ENCODE measurements at regions not wholly inside any gene's neighbourhood (a gene's known extent, or its start where the extent isn't known, plus 50 kb on each side); places are given as distances from the start of the nearest gene placed in this dataset.

- TF ChIP-seq, protein P1, sequence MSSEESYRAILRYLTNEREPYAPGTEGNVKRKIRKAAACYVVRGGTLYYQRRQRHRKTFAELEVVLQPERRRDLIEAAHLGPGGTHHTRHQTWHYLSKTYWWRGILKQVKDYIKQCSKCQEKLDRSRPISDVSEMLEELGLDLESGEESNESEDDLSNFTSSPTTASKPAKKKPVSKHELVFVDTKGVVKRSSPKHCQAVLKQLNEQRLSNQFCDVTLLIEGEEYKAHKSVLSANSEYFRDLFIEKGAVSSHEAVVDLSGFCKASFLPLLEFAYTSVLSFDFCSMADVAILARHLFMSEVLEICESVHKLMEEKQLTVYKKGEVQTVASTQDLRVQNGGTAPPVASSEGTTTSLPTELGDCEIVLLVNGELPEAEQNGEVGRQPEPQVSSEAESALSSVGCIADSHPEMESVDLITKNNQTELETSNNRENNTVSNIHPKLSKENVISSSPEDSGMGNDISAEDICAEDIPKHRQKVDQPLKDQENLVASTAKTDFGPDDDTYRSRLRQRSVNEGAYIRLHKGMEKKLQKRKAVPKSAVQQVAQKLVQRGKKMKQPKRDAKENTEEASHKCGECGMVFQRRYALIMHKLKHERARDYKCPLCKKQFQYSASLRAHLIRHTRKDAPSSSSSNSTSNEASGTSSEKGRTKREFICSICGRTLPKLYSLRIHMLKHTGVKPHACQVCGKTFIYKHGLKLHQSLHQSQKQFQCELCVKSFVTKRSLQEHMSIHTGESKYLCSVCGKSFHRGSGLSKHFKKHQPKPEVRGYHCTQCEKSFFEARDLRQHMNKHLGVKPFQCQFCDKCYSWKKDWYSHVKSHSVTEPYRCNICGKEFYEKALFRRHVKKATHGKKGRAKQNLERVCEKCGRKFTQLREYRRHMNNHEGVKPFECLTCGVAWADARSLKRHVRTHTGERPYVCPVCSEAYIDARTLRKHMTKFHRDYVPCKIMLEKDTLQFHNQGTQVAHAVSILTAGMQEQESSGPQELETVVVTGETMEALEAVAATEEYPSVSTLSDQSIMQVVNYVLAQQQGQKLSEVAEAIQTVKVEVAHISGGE (CRISPR knock-in tag; IDR thresholded peaks at IDR 0.05) = no peak
- no peak for TF ChIP-seq SMAD1 (IDR thresholded peaks at IDR 0.05; ENCODE audit: low read depth, partially characterized antibody)
- no peak for TF ChIP-seq TCF7 (IDR thresholded peaks at IDR 0.05; ENCODE audit: borderline replicate concordance)
Measured at GRCh38 chr2:239552213-239552926, 151.6 kb upstream of the HDAC4 start (continued).

DNA sequence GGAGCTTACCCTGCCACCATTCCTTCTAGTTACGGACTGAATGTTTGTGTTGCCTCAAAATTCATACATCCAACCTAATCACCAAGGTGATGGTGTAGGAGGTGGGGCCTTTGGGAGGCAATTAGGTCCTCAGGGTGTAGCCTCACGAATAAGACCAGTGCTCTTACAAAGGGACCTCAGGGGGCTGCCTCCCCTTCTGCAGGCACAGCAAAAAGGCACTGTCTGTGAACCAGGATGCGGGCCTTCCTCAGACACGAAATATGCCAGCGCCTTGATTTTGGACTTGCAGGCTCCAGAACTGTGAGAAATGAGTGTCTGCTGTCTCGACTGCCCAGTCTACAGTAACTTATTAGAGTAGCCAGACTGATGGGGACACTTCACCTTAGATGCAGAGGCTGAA is 150.4 kb upstream of the HDAC4 start:
- Histone ChIP-seq H3K9ac (ENCODE audit: control insufficient read depth, insufficient read depth, low read length) (no peak overlapping the region), H2AFZ (ENCODE audit: control insufficient read depth, low read depth, low read length) (no peak overlapping the region), H3K79me2 (ENCODE audit: control insufficient read depth, insufficient read depth, low read length) (no peaks in the 10 kb centered on the region), H3K4me1 (ENCODE audit: control insufficient read depth, insufficient read depth, low read length) (no peaks in the 10 kb centered on the region), H3K4me3 (no peak overlapping the region), H3K27ac (ENCODE audit: control insufficient read depth, insufficient read depth) (no peak overlapping the region), H3K4me2 (ENCODE audit: control insufficient read depth, insufficient read depth) (no peak overlapping the region), H4K20me1 (ENCODE audit: control insufficient read depth, insufficient read depth) (no peaks in the 10 kb centered on the region), H3K36me3 (ENCODE audit: control insufficient read depth in 2 of 2, insufficient read depth in 2 of 2, low read length in 1 of 2) (no peaks in the 10 kb centered on the region), H3K27me3 (replicated peaks in 1 of 2; ENCODE audit: control insufficient read depth in 2 of 2, insufficient read depth in 2 of 2, low read length in 1 of 2) (no peaks in the 10 kb centered on the region; a peak in 3 of 4 replicates), H3K9me3 (replicated peaks; ENCODE audit: control insufficient read depth, insufficient read depth, low read length) (no peaks in the 10 kb centered on the region)
- RAD21 ChIA-PET (ENCODE audit: unreplicated experiment) = no interaction called here
- in situ Hi-C loops (cut with MboI) = no loop called here
- CTCF ChIA-PET = no interaction called here
- no TSS peak for BruUV-seq (replicated peaks)
- 9% methylated on average over 6 of the region's 6 CpGs for WGBS (ENCODE audit: insufficient coverage, insufficient replicate concordance, low lambda C conversion rate, missing lambda C conversion rate)
- no peak for FAIRE-seq
- intact Hi-C loops (cut with micrococcal nuclease; ENCODE audit: unreplicated experiment) = no loop called here
- POLR2A ChIA-PET = no interaction called here
- DNase-seq (ENCODE audit: low read depth, low spot score) = no peak
- SMC1A ChIA-PET (ENCODE audit: uncharacterized antibody, unreplicated experiment) = no interaction called here
- no peak for ATAC-seq
- no peak for TF ChIP-seq ELK1 (IDR thresholded peaks at IDR 0.05; ENCODE audit: low read depth, low read length)
- TF ChIP-seq MTA3 (IDR thresholded peaks at IDR 0.05; ENCODE audit: borderline replicate concordance, low read length) = no peak
- no peak for TF ChIP-seq CREB1 (IDR thresholded peaks at IDR 0.05; ENCODE audit: low read depth)
- no peak for TF ChIP-seq SP1 (IDR thresholded peaks at IDR 0.05; ENCODE audit: low read depth, low read length)
- no peak for TF ChIP-seq RAD21 (IDR thresholded peaks at IDR 0.05; ENCODE audit: insufficient read depth, low read depth, low read length)
- TF ChIP-seq CEBPB (IDR thresholded peaks at IDR 0.05; ENCODE audit: borderline replicate concordance in 1 of 2, low read depth in 2 of 2, low read length in 2 of 2) = no peak
- TF ChIP-seq, protein P2, sequence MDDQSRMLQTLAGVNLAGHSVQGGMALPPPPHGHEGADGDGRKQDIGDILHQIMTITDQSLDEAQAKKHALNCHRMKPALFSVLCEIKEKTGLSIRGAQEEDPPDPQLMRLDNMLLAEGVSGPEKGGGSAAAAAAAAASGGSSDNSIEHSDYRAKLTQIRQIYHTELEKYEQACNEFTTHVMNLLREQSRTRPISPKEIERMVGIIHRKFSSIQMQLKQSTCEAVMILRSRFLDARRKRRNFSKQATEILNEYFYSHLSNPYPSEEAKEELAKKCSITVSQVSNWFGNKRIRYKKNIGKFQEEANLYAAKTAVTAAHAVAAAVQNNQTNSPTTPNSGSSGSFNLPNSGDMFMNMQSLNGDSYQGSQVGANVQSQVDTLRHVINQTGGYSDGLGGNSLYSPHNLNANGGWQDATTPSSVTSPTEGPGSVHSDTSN (IDR thresholded peaks at IDR 0.05; ENCODE audit: insufficient replicate concordance, low read depth, low read length) = no peak
- TF ChIP-seq IRF3 (IDR thresholded peaks at IDR 0.05) = no peak
- TF ChIP-seq EP300 (IDR thresholded peaks at IDR 0.05; ENCODE audit: borderline replicate concordance in 1 of 2, control insufficient read depth in 1 of 2, low read depth in 2 of 2, low read length in 2 of 2) = no peak
- TF ChIP-seq BCL3 (IDR thresholded peaks at IDR 0.05; ENCODE audit: borderline replicate concordance, insufficient read depth, low read depth, low read length, poor library complexity, severe bottlenecking) = no peak

Measured in GM12878 (cell line).